Caco-2 (cell line): ENCODE measurements at regions not wholly inside any gene's neighbourhood (a gene's known extent, or its start where the extent isn't known, plus 50 kb on each side); places are given as distances from the start of the nearest gene placed in this dataset.

ENCODE experiments used
- BruUV-seq: library from RNA; stranded (reverse); fragments of 400-500 nt; replicated peaks from 2 replicates; lab custom pipeline; 2021; lab: Mats Ljungman, UMichigan
- CTCF ChIA-PET: fragments of 300-600 bp; sonication (Branson Sonifier 250); formaldehyde crosslinking; loops from one replicate; lab custom pipeline; 2022; ENCODE audit warnings: antibody characterized with exemption; lab: Charles Lee
- POLR2A ChIA-PET: fragments of 300-600 bp; sonication (Branson Sonifier 250); formaldehyde crosslinking; loops from one replicate; lab custom pipeline; 2022; ENCODE audit warnings: antibody characterized with exemption; lab: Charles Lee
- DNase-seq, 2 experiments: peaks; one replicate each; pipeline versions ENCODE4 v3.0.0 to v3.0.0-alpha.2; 2020 to 2022
- H3K27me3 ChIP-seq: replicated peaks from 2 replicates; pipeline ENCODE4 v1.6.0; 2011; ENCODE audit warnings: low read length; ENCODE audit not compliant: control insufficient read depth, insufficient read depth
- H3K36me3 ChIP-seq: 2 replicates; pipeline ENCODE4 v1.5.1; 2011; ENCODE audit warnings: low read length; ENCODE audit not compliant: control insufficient read depth, insufficient read depth
- H3K4me1 ChIP-seq: fragments of 250-450 bp; sonication (Bioruptor Pico); 2 replicates; pipeline ENCODE4 v1.5.1; 2020; ENCODE audit warnings: mild to moderate bottlenecking
- H3K4me3 ChIP-seq: 2 replicates; pipeline ENCODE4 v1.5.1; 2011; ENCODE audit warnings: low read depth, mild to moderate bottlenecking, control low read depth, low read length
- H3K9me3 ChIP-seq: fragments of 250-450 bp; sonication (Bioruptor Pico); 2 replicates; pipeline ENCODE4 v1.5.1; 2020; ENCODE audit warnings: mild to moderate bottlenecking, moderate library complexity
- H3K27ac Mint-ChIP-seq: one replicate; pipeline ENCODE4 v1.8.0; 2022; ENCODE audit warnings: mixed read lengths; ENCODE audit not compliant: unreplicated experiment
- H3K27me3 Mint-ChIP-seq: one replicate; pipeline ENCODE4 v1.8.0; 2022; ENCODE audit warnings: mixed read lengths; ENCODE audit not compliant: insufficient read depth, unreplicated experiment
- H3K36me3 Mint-ChIP-seq: one replicate; pipeline ENCODE4 v1.8.0; 2022; ENCODE audit warnings: mild to moderate bottlenecking, mixed read lengths; ENCODE audit not compliant: insufficient read depth, unreplicated experiment
- H3K4me1 Mint-ChIP-seq: one replicate; pipeline ENCODE4 v1.8.0; 2022; ENCODE audit warnings: low read depth, mixed read lengths; ENCODE audit not compliant: unreplicated experiment
- H3K4me3 Mint-ChIP-seq: one replicate; pipeline ENCODE4 v1.8.0; 2022; ENCODE audit warnings: mild to moderate bottlenecking, moderate library complexity, mixed read lengths; ENCODE audit not compliant: unreplicated experiment
- H3K9me3 Mint-ChIP-seq: one replicate; pipeline ENCODE4 v1.8.0; 2022; ENCODE audit warnings: mixed read lengths; ENCODE audit not compliant: unreplicated experiment
- CTCF ChIP-seq, 2 experiments: fragments of 200-600 bp in 1 of 2; IDR thresholded peaks; 1 replicate in 1 of 2; 2 replicates in 1 of 2; pipeline versions ENCODE4 v1.5.1 to v1.8.0; 2011 to 2022; ENCODE audit warnings: antibody characterized with exemption in 1 of 2, control low read depth in 1 of 2, inconsistent platforms in 1 of 2, low read depth in 1 of 2, low read length in 1 of 2, mild to moderate bottlenecking in 1 of 2, moderate library complexity in 1 of 2; ENCODE audit not compliant: insufficient read depth in 1 of 2, severe bottlenecking in 1 of 2, unreplicated experiment in 1 of 2
- intact Hi-C: fragments of 100-400 bp; cut with micrococcal nuclease; formaldehyde crosslinking; loops from one replicate; pipeline ENCODE4 v1.10.0; 2022; ENCODE audit not compliant: unreplicated experiment

- ChIA-PET POLR2A (no interaction called here), CTCF (no interaction called here)
- no TSS peak for BruUV-seq
- Histone ChIP-seq H3K36me3 (no peaks in the 10 kb centered on the region), H3K4me1 (no peaks in the 10 kb centered on the region), H3K9me3 (no peaks in the 10 kb centered on the region), H3K4me3 (no peak overlapping the region), H3K27me3 (no peaks in the 10 kb centered on the region)
- no peaks in the 10 kb centered on the region for H3K36me3 Mint-ChIP-seq
- H3K9me3 Mint-ChIP-seq, result peaks cover 5% of the 10 kb centered on the region
- intact Hi-C loops, result no loop called here
- H3K27ac Mint-ChIP-seq, result no peak overlapping the region
- no peak for DNase-seq
- no peak for TF ChIP-seq CTCF (IDR thresholded peaks at IDR 0.05; ENCODE audit: insufficient read depth in 1 of 2, low read depth in 1 of 2, low read length in 1 of 2, severe bottlenecking in 1 of 2, unreplicated experiment in 1 of 2)
- no peak overlapping the region for H3K4me3 Mint-ChIP-seq
- no peaks in the 10 kb centered on the region for H3K4me1 Mint-ChIP-seq
- no peaks in the 10 kb centered on the region for H3K27me3 Mint-ChIP-seq
Measured at GRCh38 chr13:58474581-58474980, 843.0 kb downstream of the PCDH17 start.

- Mint-ChIP-seq H3K9me3 (no peaks in the 10 kb centered on the region), H3K36me3 (no peaks in the 10 kb centered on the region), H3K4me3 (no peak overlapping the region), H3K27ac (no peak overlapping the region), H3K27me3 (no peaks in the 10 kb centered on the region), H3K4me1 (no peaks in the 10 kb centered on the region)
- TF ChIP-seq CTCF (IDR thresholded peaks at IDR 0.05; ENCODE audit: insufficient read depth in 1 of 2, low read depth in 1 of 2, low read length in 1 of 2, severe bottlenecking in 1 of 2, unreplicated experiment in 1 of 2), result no peak
- Histone ChIP-seq H3K4me1 (no peaks in the 10 kb centered on the region), H3K4me3 (no peak overlapping the region), H3K9me3 (no peaks in the 10 kb centered on the region), H3K36me3 (no peaks in the 10 kb centered on the region), H3K27me3 (no peaks in the 10 kb centered on the region)
- intact Hi-C loops, result no loop called here
- ChIA-PET CTCF (no interaction called here), POLR2A (no interaction called here)
- BruUV-seq, result no TSS peak
- DNase-seq, result no peak
Measured at GRCh38 chr13:58476206-58476918, 844.8 kb downstream of the PCDH17 start.

GRCh38 chr13:58478858-58479257 is 847.3 kb downstream of the PCDH17 start:
- no peak overlapping the region for H3K27ac Mint-ChIP-seq
- no peaks in the 10 kb centered on the region for H3K9me3 ChIP-seq
- no peaks in the 10 kb centered on the region for H3K9me3 Mint-ChIP-seq
- intact Hi-C loops, result no loop called here
- ChIA-PET CTCF (no interaction called here), POLR2A (no interaction called here)
- no TSS peak for BruUV-seq
- no peaks in the 10 kb centered on the region for H3K27me3 ChIP-seq
- DNase-seq, result no peak
- no peak overlapping the region for H3K4me3 ChIP-seq
- H3K4me1 ChIP-seq, result no peaks in the 10 kb centered on the region
- H3K4me1 Mint-ChIP-seq, result no peaks in the 10 kb centered on the region
- H3K36me3 ChIP-seq, result no peaks in the 10 kb centered on the region
- H3K36me3 Mint-ChIP-seq, result no peaks in the 10 kb centered on the region
- H3K27me3 Mint-ChIP-seq, result no peaks in the 10 kb centered on the region
- TF ChIP-seq CTCF (IDR thresholded peaks at IDR 0.05; ENCODE audit: insufficient read depth in 1 of 2, low read depth in 1 of 2, low read length in 1 of 2, severe bottlenecking in 1 of 2, unreplicated experiment in 1 of 2), result no peak
- H3K4me3 Mint-ChIP-seq, result no peak overlapping the region
